ENCODE measurements at regions not wholly inside any gene's neighbourhood (a gene's known extent, or its start where the extent isn't known, plus 50 kb on each side); places are given as distances from the start of the nearest gene placed in this dataset.

- no peak overlapping the region for H3K4me3 ChIP-seq (ENCODE audit: extremely low read depth in 1 of 4, insufficient read depth in 2 of 4, low read depth in 3 of 4, low read length in 4 of 4)
- no peak overlapping the region for H3K9ac ChIP-seq (replicated peaks in 1 of 4; ENCODE audit: extremely low read depth in 1 of 4, low read depth in 3 of 4, low read length in 3 of 4)
- no peaks in the 10 kb centered on the region for H3K27me3 ChIP-seq (replicated peaks in 1 of 4; ENCODE audit: control insufficient read depth in 3 of 4, extremely low read depth in 1 of 4, insufficient read depth in 3 of 4, low read length in 3 of 4)
- H2AK5ac ChIP-seq (ENCODE audit: low read depth, low read length) = no peak overlapping the region
- no peak for TF ChIP-seq POLR2AphosphoS5 (IDR thresholded peaks at IDR 0.05; ENCODE audit: low read depth, low read length)
- TF ChIP-seq MAFK (IDR thresholded peaks at IDR 0.05; ENCODE audit: low read depth, low read length) = peak; percentile 28; the same call in 1 of the 2 replicates
- H4K5ac ChIP-seq (ENCODE audit: insufficient read length, low read depth, low read length) = no peak overlapping the region
- H3K79me2 ChIP-seq (ENCODE audit: control insufficient read depth in 1 of 2, insufficient read depth in 2 of 2, low read length in 2 of 2) = peaks cover 0 to 61% of the 10 kb centered on the region in 2 experiments; a peak in 3 of 4 replicates
- H3K36me3 ChIP-seq (ENCODE audit: control insufficient read depth in 2 of 4, insufficient read depth in 4 of 4, low read length in 3 of 4) = no peaks in the 10 kb centered on the region; a peak in 2 of 8 replicates
- H4K91ac ChIP-seq (replicated peaks; ENCODE audit: insufficient read length, low read length) = no peak overlapping the region
- FAIRE-seq (no peak), DNase-seq (ENCODE audit: low read depth in 1 of 2, low spot score in 2 of 2) (no peak)
- H3K4me2 ChIP-seq (ENCODE audit: insufficient read depth in 1 of 2, low read depth in 2 of 2, low read length in 2 of 2) = no peak overlapping the region
- H2BK120ac ChIP-seq (replicated peaks; ENCODE audit: low read depth, low read length) = no peak overlapping the region
- H3K27ac ChIP-seq (ENCODE audit: low read depth, low read length) = no peak overlapping the region
- no peak overlapping the region for H3K4ac ChIP-seq (replicated peaks; ENCODE audit: insufficient read length, low read depth, low read length)
- H3K4me1 ChIP-seq (replicated peaks in 1 of 4; ENCODE audit: control insufficient read depth in 3 of 4, insufficient read depth in 4 of 4, low read length in 3 of 4) = peaks cover 0 to under 1% (median under 1%) of the 10 kb centered on the region in 4 experiments; a peak in 4 of 7 replicates
- ChIA-PET POLR2A (ENCODE audit: partially characterized antibody) (interaction anchor here (1.2 to 1.9 kb wide), 2 partner anchors 9 to 15 kb away, joined by 5 read pairs; no protein-coding TSS in a partner anchor), CTCF (ENCODE audit: partially characterized antibody) (interaction anchor here (0.6 to 1.6 kb wide), 4 partner anchors 33 to 1929 kb away, joined by 3 read pairs; no protein-coding TSS in a partner anchor)
- no peak overlapping the region for H4K8ac ChIP-seq (ENCODE audit: extremely low read depth, insufficient read depth, low read length)
- H2AFZ ChIP-seq (ENCODE audit: low read length) = no peak overlapping the region
- H3K23ac ChIP-seq (ENCODE audit: insufficient read length) = no peak overlapping the region
- H2BK5ac ChIP-seq (ENCODE audit: low read depth, low read length) = no peak overlapping the region
- peaks cover 2 to 3% of the 10 kb centered on the region in 2 experiments for H4K20me1 ChIP-seq (replicated peaks in 1 of 2; ENCODE audit: control insufficient read depth in 1 of 2, insufficient read depth in 2 of 2, low read length in 2 of 2)
- no peak overlapping the region for H3K14ac ChIP-seq (ENCODE audit: insufficient read length)
- H3K9me3 ChIP-seq (ENCODE audit: insufficient read depth in 2 of 2, low read depth in 1 of 2, low read length in 1 of 2) = no peaks in the 10 kb centered on the region
- H3K79me1 ChIP-seq (ENCODE audit: low read depth, low read length) = peaks cover 1% of the 10 kb centered on the region
- no peak overlapping the region for H2BK20ac ChIP-seq (ENCODE audit: low read length)
- 95% methylated on average over 4 of the region's 4 CpGs; no CpG with 5 or more reads in 1 of the 2 experiments for WGBS, 2 experiments (ENCODE audit: extremely low coverage in 1 of 2, insufficient coverage in 1 of 2, insufficient read length in 1 of 2, insufficient replicate concordance in 2 of 2, low coverage in 1 of 2, low lambda C conversion rate in 2 of 2, missing lambda C conversion rate in 1 of 2)
- no peak overlapping the region for H2BK12ac ChIP-seq (ENCODE audit: low read depth, low read length)
- H3K56ac ChIP-seq (replicated peaks; ENCODE audit: insufficient read length, low read depth, low read length) = no peak overlapping the region
- peaks cover 8% of the 10 kb centered on the region; the same call in 1 of the 2 replicates for H3K23me2 ChIP-seq (ENCODE audit: low read depth, low read length)
- no peak overlapping the region for H2BK15ac ChIP-seq (ENCODE audit: low read length)
- H3K18ac ChIP-seq (ENCODE audit: extremely low read depth, low read length) = no peak overlapping the region
Measured at GRCh38 chr6:138688580-138688979, 85.0 kb upstream of the CCDC28A start.
